ENCODE measurements at regions not wholly inside any gene's neighbourhood (a gene's known extent, or its start where the extent isn't known, plus 50 kb on each side); places are given as distances from the start of the nearest gene placed in this dataset.

DNA sequence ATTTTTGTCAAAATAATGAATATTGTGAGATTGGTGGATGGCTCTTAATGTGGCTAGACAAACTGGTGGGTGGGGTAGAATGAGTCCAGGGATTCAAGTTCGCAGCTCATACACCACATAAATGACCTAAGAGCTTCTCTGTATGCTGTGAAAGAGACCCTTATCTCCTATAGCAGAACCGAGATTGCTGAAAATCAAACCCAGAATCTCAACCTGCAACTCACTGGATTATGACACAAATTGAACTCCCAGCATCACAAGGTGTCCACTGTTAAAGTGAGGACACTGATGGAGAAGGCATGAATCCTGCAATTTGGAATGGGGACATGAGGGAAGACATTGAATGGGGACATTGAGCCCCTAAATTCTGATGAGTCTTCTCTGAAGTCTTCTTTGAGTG, 51.3 kb upstream of the CNKSR3 start:
- POLR2A ChIA-PET = no interaction called here
- no peaks in the 10 kb centered on the region for H3K9me3 ChIP-seq (ENCODE audit: control insufficient read depth in 1 of 2, insufficient read depth in 1 of 2, low read depth in 1 of 2, low read length in 2 of 2)
- no TSS peak for BruUV-seq (replicated peaks)
- no peak overlapping the region for H3K9ac ChIP-seq (ENCODE audit: low read length)
- no peaks in the 10 kb centered on the region for H3K79me2 ChIP-seq (ENCODE audit: insufficient read depth, low read length)
- H3K4me3 ChIP-seq (replicated peaks in 1 of 2; ENCODE audit: low read depth in 1 of 2, low read length in 2 of 2) = no peak overlapping the region
- no peak overlapping the region for H2AFZ ChIP-seq (ENCODE audit: low read depth, low read length, poor library complexity, severe bottlenecking)
- CTCF ChIA-PET = no interaction called here
- no peak overlapping the region for H3K4me2 ChIP-seq (ENCODE audit: low read length)
- no peaks in the 10 kb centered on the region for H4K20me1 ChIP-seq (ENCODE audit: insufficient read depth)
- ATAC-seq = no peak
- H3K27ac ChIP-seq (ENCODE audit: low read depth, low read length) = no peak overlapping the region
- no peaks in the 10 kb centered on the region for H3K27me3 ChIP-seq (ENCODE audit: insufficient read depth, low read length)
- intact Hi-C loops (cut with micrococcal nuclease) = no loop called here
- H3K4me1 ChIP-seq (ENCODE audit: control insufficient read depth in 1 of 2, insufficient read depth in 2 of 2, low read length in 2 of 2) = no peaks in the 10 kb centered on the region
- TF ChIP-seq CEBPB (IDR thresholded peaks at IDR 0.05; ENCODE audit: low read depth) (no peak), SRF (IDR thresholded peaks at IDR 0.05; ENCODE audit: low read depth) (no peak)
- no peak for DNase-seq (ENCODE audit: low read depth, low spot score)
- RAD21 ChIA-PET (ENCODE audit: low non-redundant PET in 1 of 2, low total read pairs in 2 of 2, uncharacterized antibody in 2 of 2, unreplicated experiment in 2 of 2) = no interaction called here
- H3K9me2 ChIP-seq (ENCODE audit: insufficient read depth) = no peaks in the 10 kb centered on the region
- H3K36me3 ChIP-seq (ENCODE audit: control insufficient read depth in 1 of 2, insufficient read depth in 2 of 2, low read length in 2 of 2) = no peaks in the 10 kb centered on the region

GRCh38 chr6:154565331-154565730, 54.8 kb upstream of the CNKSR3 start:
- Histone ChIP-seq H3K4me2 (ENCODE audit: low read length) (no peak overlapping the region), H3K9me3 (ENCODE audit: control insufficient read depth in 1 of 2, insufficient read depth in 1 of 2, low read depth in 1 of 2, low read length in 2 of 2) (no peaks in the 10 kb centered on the region), H2AFZ (ENCODE audit: low read depth, low read length, poor library complexity, severe bottlenecking) (no peak overlapping the region), H4K20me1 (ENCODE audit: insufficient read depth) (no peaks in the 10 kb centered on the region), H3K36me3 (ENCODE audit: control insufficient read depth in 1 of 2, insufficient read depth in 2 of 2, low read length in 2 of 2) (no peaks in the 10 kb centered on the region), H3K79me2 (ENCODE audit: insufficient read depth, low read length) (no peaks in the 10 kb centered on the region), H3K27ac (ENCODE audit: low read depth, low read length) (no peak overlapping the region), H3K9ac (ENCODE audit: low read length) (no peak overlapping the region), H3K9me2 (ENCODE audit: insufficient read depth) (no peaks in the 10 kb centered on the region), H3K4me3 (replicated peaks in 1 of 2; ENCODE audit: low read depth in 1 of 2, low read length in 2 of 2) (no peak overlapping the region), H3K4me1 (ENCODE audit: control insufficient read depth in 1 of 2, insufficient read depth in 2 of 2, low read length in 2 of 2) (no peaks in the 10 kb centered on the region), H3K27me3 (ENCODE audit: insufficient read depth, low read length) (no peaks in the 10 kb centered on the region)
- ATAC-seq (no peak), DNase-seq (ENCODE audit: low read depth, low spot score) (no peak)
- no TSS peak for BruUV-seq (replicated peaks)
- intact Hi-C loops (cut with micrococcal nuclease) = no loop called here
- ChIA-PET POLR2A (no interaction called here), RAD21 (ENCODE audit: low non-redundant PET in 1 of 2, low total read pairs in 2 of 2, uncharacterized antibody in 2 of 2, unreplicated experiment in 2 of 2) (no interaction called here), CTCF (no interaction called here)
- TF ChIP-seq EZH2 (IDR thresholded peaks at IDR 0.05) (no peak), SRF (IDR thresholded peaks at IDR 0.05; ENCODE audit: low read depth) (no peak), EGR1 (IDR thresholded peaks at IDR 0.05; ENCODE audit: low read depth) (no peak), TCF7L2 (IDR thresholded peaks at IDR 0.05; ENCODE audit: borderline replicate concordance, extremely low read depth, insufficient read depth, insufficient read length) (no peak), MAX (IDR thresholded peaks at IDR 0.05) (no peak)
- TF ChIP-seq, protein P1, sequence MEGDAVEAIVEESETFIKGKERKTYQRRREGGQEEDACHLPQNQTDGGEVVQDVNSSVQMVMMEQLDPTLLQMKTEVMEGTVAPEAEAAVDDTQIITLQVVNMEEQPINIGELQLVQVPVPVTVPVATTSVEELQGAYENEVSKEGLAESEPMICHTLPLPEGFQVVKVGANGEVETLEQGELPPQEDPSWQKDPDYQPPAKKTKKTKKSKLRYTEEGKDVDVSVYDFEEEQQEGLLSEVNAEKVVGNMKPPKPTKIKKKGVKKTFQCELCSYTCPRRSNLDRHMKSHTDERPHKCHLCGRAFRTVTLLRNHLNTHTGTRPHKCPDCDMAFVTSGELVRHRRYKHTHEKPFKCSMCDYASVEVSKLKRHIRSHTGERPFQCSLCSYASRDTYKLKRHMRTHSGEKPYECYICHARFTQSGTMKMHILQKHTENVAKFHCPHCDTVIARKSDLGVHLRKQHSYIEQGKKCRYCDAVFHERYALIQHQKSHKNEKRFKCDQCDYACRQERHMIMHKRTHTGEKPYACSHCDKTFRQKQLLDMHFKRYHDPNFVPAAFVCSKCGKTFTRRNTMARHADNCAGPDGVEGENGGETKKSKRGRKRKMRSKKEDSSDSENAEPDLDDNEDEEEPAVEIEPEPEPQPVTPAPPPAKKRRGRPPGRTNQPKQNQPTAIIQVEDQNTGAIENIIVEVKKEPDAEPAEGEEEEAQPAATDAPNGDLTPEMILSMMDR (IDR thresholded peaks at IDR 0.05 in 2 of 3, conservative IDR thresholded peaks at IDR 0.05 in 1 of 3; ENCODE audit: borderline replicate concordance in 1 of 3, insufficient read depth in 1 of 3, low read depth in 2 of 3, low read length in 2 of 3) = no peak
